ENCODE measurements at regions not wholly inside any gene's neighbourhood (a gene's known extent, or its start where the extent isn't known, plus 50 kb on each side); places are given as distances from the start of the nearest gene placed in this dataset.
"Not testable (repeated sequence)": the region's sequence is repeated elsewhere in the genome, so short reads cannot be mapped to it uniquely, and the experiment has no call there.

DNA sequence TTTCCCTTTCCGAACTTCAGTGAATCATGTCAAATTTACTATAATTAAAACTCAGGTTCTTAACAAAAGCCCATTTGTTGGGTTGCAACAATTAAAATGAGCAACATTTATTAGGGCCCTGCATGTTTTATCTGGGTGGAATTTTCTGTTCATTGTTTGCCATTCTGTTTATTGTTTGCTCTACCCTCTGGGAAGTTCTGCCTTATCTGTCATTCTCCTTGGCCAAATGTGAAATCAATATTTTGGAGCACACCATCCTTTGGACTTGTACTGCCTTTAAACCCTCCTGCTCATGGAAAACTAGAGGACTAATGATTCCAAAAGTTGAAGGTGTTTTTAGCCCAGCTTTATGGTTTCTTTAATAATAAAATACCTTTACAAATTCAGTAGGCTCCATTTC lies 134.5 kb upstream of the KCND2 start:
- no peak for FAIRE-seq

DNA sequence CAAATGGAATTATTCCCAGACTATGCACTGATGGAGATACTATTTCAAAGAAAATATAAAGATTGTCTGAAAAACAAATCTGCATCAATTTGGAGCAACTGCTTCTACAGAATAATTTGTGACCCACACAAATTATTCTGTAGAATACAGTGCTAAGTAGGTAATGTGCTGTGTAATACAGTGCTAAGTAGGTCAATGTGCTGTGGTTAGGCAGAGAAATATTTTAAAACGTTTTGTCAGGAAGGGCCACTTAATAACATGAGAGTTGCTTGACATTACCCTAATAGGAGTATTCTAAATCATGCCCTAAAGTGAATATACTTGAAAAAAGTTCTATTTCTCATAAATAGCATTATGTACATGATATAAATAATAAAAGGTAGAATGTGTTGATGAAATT lies 116.5 kb upstream of the KCND2 start:
- FAIRE-seq: no peak

DNA sequence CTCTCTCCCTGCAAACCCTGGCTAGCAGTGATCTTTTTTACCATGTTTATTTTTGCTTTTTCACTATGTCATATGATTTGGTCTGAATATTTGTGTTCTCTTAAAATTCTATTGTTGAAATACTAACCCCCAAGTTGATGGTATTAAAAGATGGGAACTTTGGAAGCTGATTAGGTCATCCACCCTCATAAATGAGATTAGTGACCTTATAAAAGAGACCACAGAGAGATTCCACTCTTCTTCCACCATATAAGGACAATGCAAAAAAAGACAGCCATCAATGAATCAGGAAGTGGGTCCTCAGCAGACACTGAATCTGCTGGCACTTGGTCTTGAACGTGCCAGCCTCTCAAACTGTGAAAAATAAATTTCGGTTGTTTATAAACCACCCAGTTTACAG lies 112.8 kb upstream of the KCND2 start:
- no peak for FAIRE-seq

DNA sequence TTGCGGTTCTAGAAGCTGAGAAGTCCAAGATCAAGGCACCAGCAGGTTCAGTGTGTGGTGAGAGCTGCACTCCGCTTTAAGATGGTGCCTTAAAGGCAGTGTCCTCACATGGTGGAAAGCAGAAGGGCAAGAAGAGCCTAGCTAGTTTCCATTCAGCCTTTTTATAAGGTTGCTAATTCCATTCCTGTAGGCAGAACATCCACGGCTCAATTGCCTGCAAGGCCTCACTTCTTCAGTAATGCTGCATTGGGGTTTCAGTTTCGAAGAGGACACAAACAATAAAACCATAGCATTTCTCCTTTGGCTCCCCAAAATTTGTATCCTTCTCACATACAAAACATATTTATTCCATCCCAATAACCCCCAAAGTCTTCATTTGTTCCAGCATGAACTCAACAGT lies 109.5 kb upstream of the KCND2 start:
- no peak for FAIRE-seq

DNA sequence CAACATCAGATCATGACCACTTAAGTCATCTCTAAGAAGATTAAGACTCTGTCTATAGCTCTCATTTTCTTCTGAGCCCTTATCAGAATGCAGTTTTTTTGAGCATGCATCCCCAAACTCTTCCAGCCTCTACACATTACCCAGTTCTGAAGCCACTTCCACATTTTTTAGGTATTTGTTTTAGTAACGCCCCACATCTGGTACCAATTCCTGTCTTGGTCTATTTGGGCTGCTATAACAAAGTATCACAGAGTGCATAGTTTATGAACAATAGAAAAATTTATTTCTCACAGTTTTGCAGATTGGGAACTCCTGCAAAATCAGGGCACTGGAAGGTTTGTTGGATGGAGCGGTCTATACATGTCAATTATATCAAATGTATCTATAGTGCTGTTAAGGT lies 107.7 kb upstream of the KCND2 start:
- no peak for FAIRE-seq

DNA sequence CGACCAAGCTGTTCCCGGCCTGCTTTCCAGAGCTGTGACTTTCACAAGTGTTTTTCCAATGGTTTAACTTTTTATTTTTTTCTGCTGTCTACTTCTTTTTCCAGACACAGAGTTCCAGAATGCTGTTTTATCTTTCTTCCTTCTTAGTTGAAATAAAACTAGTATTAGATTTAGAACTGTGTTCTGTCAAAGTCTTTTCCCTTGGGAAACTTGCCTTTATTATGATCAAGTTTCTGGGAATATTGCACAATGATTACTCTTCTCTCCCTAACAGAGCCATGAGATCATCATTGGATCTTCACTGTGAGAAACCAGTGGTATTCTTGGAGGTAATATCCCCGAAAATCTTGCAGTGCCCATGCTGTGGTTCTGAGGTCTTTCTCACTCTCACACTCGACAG lies 104.9 kb upstream of the KCND2 start:
- FAIRE-seq: no peak

DNA sequence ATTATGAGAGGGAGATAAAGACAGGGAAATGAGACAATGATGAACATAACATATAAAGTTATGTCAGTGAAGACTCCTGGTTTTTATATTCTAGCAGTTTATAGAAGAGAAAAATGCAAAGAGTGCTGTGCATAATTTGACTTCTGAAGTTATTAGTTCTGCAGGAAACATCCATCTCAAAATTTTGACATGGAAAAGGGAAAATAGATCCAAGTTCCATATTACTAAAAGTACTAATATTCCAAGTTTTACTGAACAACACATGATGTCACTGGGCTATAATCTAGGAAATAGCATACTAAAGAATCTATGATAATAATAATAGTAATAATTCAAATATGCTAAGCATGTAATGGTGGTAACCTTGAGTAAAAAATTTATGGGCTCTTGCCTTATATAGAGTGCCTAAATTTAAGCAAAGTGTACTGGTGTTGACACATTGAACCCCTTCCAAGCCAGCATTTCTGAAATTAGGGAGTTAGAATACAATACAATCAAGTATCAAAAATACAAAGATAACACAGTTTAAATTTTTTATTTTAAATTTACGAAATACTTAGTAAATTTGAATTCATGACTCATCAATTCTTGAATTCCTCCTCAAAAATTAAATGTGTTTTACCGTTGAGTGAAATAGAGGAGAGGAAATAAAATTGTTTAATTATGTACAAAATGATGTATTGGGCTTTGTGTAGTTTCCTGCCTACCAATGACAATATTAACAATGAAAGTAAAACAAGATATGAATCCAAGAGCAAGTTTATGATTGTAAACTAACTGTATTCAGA lies 102.8 kb upstream of the KCND2 start:
- FAIRE-seq: no peak

DNA sequence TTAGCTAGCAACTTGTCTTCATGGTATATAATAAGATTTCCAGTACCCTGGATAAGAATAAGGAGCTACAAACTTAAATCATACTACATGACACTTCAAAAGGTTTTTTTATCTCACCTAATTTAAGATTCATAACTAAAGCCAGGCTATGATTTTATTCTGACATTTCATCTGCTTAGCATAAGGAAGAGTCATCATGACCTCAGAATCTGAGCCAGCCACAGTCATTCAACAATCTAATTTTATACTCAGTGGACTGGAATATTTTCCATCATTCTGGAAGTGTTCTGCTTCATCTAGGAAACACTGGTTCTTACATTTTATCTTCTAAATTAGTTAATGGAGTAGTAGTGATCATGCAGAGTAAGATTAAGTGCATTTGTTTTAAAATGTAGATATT lies 102.1 kb upstream of the KCND2 start:
- no peak for FAIRE-seq

DNA sequence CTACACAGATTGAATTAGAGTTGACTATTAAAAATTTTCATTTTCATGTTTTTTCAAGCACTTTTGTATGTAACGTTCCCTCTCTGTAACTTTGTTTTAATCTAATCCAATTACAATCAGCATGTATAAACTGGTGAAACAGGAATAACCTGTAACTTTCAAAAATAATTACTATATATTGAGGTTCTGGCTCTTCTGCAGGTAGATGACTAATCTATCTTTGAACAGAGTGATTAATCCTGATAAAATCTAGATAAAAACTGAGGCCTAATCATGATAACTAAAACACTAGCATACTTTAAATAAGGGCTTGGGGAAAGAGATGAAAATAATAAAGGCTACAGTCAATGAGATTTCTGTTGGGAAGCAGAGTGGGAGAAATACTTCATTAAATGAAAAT lies 101.6 kb upstream of the KCND2 start:
- no peak for FAIRE-seq

DNA sequence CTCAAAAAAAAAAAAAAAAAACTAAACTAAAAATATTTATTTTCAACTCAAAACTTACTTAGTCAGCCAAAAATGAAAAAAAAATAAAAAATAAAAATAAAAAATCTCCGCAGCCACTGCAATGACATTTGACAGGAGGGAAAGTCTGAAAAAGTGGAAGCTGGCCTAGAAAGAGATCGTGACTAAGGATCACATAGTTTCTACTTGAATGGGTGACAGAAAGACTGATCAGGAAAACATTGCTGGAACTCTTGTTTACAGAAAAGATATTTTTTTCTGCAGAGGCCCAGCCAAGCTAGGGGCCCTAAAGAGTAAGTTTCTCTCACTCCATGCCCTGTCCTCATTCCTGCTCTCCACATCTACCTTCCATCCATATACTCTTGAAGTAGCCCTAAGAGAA lies 92.8 kb upstream of the KCND2 start:
- no peak for FAIRE-seq

DNA sequence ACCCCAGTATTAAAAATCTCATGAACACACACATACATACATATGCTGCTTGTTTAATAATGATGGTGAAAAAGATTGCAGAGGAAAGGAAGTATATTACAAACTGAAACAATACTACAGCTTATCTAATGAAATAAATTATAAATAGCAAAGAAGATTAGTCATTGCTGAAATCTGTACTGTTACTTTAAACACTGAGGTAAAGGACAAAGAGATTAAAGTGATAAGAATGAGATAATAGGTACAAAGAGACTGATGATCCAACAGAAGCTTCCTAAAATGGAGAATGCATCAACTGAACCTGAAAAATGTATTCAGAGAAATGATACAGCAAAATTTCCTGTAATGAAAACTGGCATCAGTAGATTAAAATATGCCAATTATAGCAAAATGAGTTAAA lies 91.5 kb upstream of the KCND2 start:
- FAIRE-seq: no peak

DNA sequence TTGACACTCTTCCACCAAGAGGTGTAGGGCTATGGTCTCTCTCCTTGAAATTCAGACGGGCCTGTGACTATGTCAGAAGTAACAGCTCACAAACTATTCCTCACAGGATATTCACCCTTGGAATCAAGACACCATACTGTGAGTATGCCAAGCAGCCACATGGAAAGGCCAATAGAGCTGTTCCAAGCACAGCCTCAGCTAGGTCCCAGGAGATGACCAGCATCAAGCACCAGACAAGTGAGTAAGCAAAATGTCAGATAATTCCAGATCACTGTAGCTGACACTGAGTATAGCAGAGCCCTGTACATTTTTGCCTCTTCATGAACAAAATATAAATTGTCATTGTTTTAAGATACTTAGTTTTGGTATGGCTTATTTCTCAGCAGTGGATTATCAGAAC lies 88.1 kb upstream of the KCND2 start:
- no peak for FAIRE-seq

DNA sequence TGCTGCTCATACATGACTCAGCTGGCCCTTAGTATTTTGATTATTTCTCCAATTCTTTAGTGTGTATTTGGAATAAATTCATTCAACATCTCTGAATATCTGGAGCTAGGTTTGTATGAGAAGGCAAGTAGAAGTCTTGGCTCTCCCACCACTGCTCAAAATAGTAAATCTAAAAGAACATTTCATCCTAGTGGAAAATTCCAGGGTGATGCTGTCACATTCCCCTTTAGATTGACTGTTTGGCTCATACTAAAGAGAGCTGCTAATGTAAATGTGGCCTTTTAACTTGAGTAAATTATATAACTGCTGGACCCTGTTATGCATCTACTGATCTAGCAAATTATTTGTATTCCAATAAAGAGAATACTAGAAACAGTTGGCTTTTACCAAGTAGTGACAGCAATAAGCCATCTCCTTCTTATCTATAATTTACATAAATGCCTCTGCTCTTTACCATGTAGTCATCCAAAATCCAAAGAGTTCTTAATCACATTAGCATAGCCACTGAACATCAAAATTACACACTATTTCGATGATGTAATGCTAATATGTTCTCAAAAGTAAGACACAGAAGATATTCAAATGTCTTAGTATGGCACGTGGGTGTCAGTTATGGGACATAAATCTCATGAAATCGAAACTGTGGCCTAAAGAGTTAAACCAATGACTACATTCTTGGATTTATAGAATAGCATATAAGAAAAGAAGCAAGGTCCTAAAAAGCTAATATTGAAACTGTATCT lies 86.9 kb upstream of the KCND2 start:
- FAIRE-seq: no peak

DNA sequence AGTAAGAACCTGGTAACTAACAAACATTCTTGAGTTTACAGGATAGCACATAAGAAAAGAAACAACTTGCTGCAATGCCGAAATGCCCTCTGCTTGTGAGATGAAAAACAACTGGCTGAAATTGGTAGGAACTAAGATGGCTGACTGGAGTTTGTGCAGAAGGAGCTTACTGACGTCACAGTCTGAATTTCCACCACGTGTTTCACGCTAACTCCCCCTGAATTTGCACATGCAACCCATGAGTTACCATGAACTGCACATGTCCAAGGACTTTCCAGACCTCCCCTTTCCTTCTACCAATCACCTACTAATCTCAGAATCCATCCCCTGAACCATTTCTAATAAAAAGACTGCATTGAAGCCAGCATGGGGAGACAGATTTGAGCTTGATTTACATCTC lies 86.3 kb upstream of the KCND2 start:
- FAIRE-seq: no peak

DNA sequence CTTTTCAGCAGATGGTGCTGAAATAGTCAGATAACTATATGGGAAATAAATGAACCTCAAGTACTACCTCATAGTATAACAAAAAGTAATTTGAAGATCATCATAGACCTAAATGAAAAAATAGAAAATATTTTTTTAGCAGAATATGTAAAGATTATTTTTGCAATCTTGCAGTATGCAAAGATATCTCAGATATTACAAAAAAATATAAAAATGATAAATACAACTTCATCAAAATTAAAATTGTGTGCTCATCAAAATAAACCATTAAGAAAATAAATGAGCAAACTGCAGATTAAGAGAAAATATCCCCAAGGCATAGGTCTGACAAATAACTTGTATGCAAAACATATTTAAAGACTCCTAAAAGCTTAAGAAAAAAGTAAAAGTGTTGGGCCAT lies 83.4 kb upstream of the KCND2 start:
- FAIRE-seq: no peak

DNA sequence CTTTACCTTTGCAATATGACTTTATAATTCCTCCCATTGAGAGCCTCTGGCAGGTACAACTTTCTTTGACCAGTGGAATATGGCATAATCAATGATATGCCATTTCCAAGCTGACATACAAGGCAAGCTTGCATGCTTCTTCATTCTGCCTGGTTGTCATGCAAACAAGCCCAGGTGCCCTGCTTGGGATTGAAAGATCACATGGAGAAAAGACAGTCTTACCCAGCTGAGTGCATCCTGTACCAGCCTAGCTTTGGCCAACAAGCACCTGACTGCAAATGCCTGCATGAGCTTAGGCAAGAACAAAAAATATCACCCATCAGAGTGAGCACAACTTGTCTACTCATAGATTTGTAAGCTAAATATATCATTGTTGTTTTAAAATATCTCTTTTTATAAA lies 82.9 kb upstream of the KCND2 start:
- no peak for FAIRE-seq

DNA sequence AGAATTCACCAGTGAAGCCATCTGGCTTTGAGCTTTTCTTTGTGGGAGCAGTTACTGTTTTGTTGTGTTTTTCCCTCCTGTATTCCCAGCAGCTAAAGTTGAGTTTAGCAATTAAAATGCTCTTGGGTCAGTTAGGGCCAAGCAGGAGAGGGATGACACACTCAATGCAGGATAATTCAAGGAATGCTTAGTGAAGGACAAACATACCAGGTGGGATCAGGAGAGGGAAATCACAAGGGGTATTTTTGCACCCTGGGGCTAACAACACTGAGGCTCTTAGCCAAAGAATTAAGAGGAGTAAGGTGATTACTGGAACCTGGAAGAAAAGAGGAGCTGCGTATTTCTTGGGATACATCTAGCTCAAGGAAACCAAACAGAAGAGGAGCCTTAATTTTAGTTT lies 82.4 kb upstream of the KCND2 start:
- FAIRE-seq: no peak

DNA sequence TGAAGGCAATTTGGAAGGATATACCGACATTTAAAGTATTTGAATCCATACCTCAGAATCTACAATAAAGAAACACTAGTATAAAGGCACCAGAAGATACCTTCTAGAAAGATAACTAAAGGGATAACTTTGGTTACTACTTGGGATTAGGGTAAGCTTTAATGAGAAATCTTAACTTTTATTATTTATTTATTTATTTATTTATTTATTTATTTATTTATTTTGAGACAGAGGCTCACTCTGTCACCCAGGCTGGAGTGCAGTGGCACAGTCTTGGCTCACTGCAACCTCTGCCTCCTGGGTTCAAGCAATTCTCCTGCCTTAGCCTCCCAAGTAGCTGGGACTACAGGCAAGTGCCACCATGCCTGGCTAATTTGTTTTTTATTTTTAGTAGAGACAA lies 81.6 kb upstream of the KCND2 start:
- FAIRE-seq: not testable (repeated sequence)

DNA sequence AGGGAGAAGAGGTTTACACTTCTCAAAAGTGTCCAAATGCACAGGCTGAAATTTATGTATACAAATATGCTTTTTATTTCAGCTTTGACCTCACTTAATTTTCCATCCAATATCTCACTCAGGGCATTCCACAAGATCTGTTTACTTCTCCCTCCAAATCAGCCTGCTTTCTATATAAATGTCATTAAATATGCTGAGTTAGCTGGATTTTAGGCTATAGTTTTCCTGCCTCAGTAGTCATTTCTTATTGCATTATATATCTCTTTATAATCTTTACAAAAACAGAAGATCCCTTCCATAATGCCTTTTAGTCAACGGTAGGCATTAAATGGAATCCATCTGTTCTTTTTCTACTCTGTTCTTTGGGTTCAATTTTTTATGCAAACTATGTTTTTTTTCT lies 71.7 kb upstream of the KCND2 start:
- no peak for FAIRE-seq

DNA sequence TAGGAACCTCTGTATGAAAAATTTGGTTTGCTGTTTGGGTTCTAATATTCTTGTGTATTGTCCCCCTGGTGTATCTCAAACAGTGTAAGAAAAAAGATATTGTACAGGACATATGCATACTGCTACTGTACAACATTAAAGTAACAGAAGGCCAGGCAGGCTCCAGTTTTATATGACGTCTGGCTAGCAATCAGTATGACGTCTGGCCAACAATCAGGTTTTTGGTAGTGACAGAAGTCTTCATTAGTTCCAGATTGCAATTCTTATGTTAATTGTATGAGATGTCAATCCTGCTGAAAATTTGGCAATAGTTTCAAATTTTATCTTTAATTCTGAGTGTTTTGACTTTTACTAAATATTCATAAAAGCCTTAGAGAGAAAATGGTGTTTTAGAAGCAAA lies 67.9 kb upstream of the KCND2 start:
- no peak for FAIRE-seq

DNA sequence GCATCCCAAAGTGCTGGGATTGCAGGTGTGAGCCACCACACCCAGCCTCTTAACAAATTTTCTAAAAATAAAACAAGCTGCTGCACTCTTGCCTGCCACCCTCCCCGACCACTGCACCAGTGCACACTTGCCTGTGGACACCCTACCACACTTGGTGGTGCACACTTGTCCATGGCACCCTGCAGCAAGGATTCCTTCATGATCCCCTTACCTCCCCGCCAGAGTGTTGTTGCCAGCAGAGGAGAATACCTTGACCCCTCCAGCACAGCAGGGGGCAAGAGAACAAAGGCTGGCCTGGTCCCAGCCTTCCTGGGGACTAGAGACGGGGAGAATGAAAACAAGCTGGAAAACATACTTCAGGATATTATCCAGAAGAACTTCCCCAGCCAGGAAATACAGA lies 65.9 kb upstream of the KCND2 start:
- FAIRE-seq: no peak

DNA sequence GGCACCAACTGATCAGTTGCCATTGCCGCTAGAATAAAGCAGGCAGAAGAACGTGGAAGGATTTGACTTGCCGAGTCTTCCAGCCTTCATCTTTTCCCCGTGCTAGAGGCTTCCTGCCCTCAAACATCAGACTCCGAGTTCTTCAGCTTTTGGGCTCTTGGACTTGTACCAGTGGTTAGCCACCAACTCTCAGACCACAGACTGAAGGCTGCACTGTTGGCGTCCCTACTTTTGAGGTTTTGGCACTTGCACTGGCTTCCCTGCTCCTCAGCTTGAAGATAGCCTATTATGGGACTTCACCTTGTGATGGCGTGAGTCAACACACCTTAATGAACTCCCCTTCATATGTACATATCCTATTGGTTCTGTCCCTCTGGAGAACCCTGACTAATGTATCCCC lies 57.3 kb upstream of the KCND2 start:
- FAIRE-seq: no peak

DNA sequence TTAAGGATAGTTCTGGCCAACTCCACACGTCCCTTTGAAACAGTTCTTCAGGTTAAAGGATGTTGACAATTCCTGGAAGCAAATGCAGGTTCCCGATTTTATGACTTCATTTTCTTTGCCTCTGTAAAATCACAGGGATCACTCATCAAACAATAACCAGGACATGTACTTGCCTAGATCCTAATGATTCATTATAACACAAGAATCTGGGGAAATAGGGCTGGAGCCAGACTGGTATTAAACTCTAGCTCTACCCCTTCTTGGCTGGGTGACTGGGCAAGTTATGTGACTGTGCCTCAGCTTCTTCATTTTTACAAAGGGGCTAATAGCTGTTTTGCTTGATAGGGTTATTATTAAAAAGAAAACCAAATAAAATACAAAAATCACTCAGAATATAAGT lies 56.0 kb upstream of the KCND2 start:
- no peak for FAIRE-seq

DNA sequence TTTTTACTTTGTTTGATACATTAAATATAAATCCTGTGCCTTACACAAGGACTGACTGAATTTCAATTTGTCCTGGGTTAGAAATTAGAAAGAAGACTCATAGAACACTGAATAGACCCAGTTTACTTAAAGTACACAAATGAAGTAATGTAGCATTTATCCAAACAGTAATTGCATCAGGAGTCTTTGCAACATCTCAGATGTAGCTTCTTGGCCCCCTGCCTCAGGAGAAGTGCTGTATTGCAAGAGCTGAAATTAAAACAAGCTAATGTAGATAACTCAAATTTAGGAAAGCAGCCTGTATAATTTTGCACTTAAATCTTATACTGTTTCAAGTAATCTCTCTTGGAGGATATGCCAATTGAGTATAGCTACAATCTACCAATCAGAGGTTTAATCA lies 54.3 kb upstream of the KCND2 start:
- FAIRE-seq: no peak

DNA sequence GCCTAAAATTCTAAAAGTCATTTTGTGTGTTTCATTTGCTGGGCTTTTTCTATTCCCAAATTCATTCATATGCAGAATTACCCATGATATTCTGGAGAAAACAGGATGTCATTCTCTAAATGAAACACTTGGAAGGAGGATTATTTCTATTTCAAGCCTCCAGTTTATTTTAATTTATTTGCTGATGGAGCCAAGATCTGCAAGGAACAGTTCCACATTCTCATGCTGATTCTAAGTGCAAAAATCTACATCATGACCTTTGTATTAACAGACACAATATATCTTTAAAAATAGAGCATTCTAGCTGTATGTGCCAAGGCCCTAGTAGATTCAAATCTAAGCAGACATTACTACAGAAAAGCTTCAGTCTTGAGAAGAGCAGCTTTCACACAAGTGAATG lies 51.3 kb upstream of the KCND2 start:
- FAIRE-seq: no peak

Data from colon (tissue), 2 donors.